WTC11 (cell line): ENCODE measurements at regions not wholly inside any gene's neighbourhood (a gene's known extent, or its start where the extent isn't known, plus 50 kb on each side); places are given as distances from the start of the nearest gene placed in this dataset.

Experiments used
- ATAC-seq: fragments of 200-7000 bp; cut with Tn5 transposase; 2 replicates; pipeline ENCODE4 v1.10.0; 2021; ENCODE audit warnings: mild to moderate bottlenecking, moderate library complexity
- CTCF ChIA-PET: fragments of 300-600 bp; sonication (Branson Sonifier 250); formaldehyde crosslinking; loops from one replicate; lab custom pipeline; 2021; ENCODE audit warnings: antibody characterized with exemption; lab: Charles Lee
- POLR2A ChIA-PET: fragments of 350-600 bp; sonication (Branson Sonifier 250); formaldehyde crosslinking; loops from one replicate; lab custom pipeline; 2021; ENCODE audit warnings: antibody characterized with exemption; lab: Charles Lee
- DNase-seq: peaks from one replicate; pipeline ENCODE4 v3.0.0; 2021; ENCODE audit warnings: low spot score
- H3K27ac Mint-ChIP-seq: 2 replicates; pipeline ENCODE4 v1.8.0; 2021; ENCODE audit warnings: mixed read lengths
- H3K27me3 Mint-ChIP-seq: 2 replicates; pipeline ENCODE4 v1.8.0; 2021; ENCODE audit warnings: low read depth, mild to moderate bottlenecking, moderate library complexity, mixed read lengths
- H3K36me3 Mint-ChIP-seq: 2 replicates; pipeline ENCODE4 v1.8.0; 2021; ENCODE audit warnings: mixed read lengths
- H3K4me1 Mint-ChIP-seq: 2 replicates; pipeline ENCODE4 v1.8.0; 2022; ENCODE audit warnings: mixed read lengths
- H3K4me3 Mint-ChIP-seq: 2 replicates; pipeline ENCODE4 v1.8.0; 2021; ENCODE audit warnings: mild to moderate bottlenecking, moderate library complexity, mixed read lengths
- H3K9me3 Mint-ChIP-seq: 2 replicates; pipeline ENCODE4 v1.8.0; 2021; ENCODE audit warnings: mixed read lengths
- ATF1 ChIP-seq: sonication (generic); formaldehyde crosslinking; IDR thresholded peaks from 2 replicates; pipeline ENCODE4 v1.8.1; 2023; ENCODE audit warnings: mild to moderate bottlenecking, moderate library complexity, missing genetic modification reagents
- E2F1 ChIP-seq: sonication (generic); formaldehyde crosslinking; IDR thresholded peaks from 2 replicates; pipeline ENCODE4 v1.8.0; 2022; ENCODE audit warnings: mild to moderate bottlenecking, missing genetic modification reagents
- JUN ChIP-seq: sonication (generic); formaldehyde crosslinking; IDR thresholded peaks from 2 replicates; pipeline ENCODE4 v1.8.0; 2023; ENCODE audit warnings: mild to moderate bottlenecking, missing genetic modification reagents
- MLX ChIP-seq: sonication (generic); formaldehyde crosslinking; IDR thresholded peaks from 2 replicates; pipeline ENCODE4 v1.8.1; 2023; ENCODE audit warnings: mild to moderate bottlenecking, missing genetic modification reagents, moderate library complexity
- NFATC4 ChIP-seq: fragments of 250-450 bp; sonication (Bioruptor Pico); IDR thresholded peaks from 2 replicates; pipeline ENCODE4 v1.9.0; 2021; ENCODE audit warnings: mild to moderate bottlenecking
- NR1H2 ChIP-seq: sonication (generic); formaldehyde crosslinking; IDR thresholded peaks from 2 replicates; pipeline ENCODE4 v1.9.0; 2021; ENCODE audit warnings: mild to moderate bottlenecking, moderate library complexity, missing genetic modification reagents
- NR2C2 ChIP-seq: sonication (generic); formaldehyde crosslinking; IDR thresholded peaks from 2 replicates; pipeline ENCODE4 v1.8.0; 2022; ENCODE audit warnings: mild to moderate bottlenecking, missing genetic modification reagents
- SMAD4 ChIP-seq: sonication (generic); formaldehyde crosslinking; IDR thresholded peaks from 2 replicates; pipeline ENCODE4 v1.8.0; 2022; ENCODE audit warnings: mild to moderate bottlenecking, missing genetic modification reagents
- SOX15 ChIP-seq: fragments of 250-450 bp; sonication (Bioruptor Pico); IDR thresholded peaks from 2 replicates; pipeline ENCODE4 v1.9.0; 2021; ENCODE audit warnings: mild to moderate bottlenecking
- ZNF121 ChIP-seq: sonication (generic); formaldehyde crosslinking; IDR thresholded peaks from 2 replicates; pipeline ENCODE4 v1.8.0; 2023; ENCODE audit warnings: missing genetic modification reagents
- ZNF219 ChIP-seq: sonication (generic); formaldehyde crosslinking; IDR thresholded peaks from 2 replicates; pipeline ENCODE4 v1.8.0; 2023; ENCODE audit warnings: missing genetic modification reagents, mild to moderate bottlenecking, borderline replicate concordance
- ZNF416 ChIP-seq: fragments of 250-450 bp; sonication (Bioruptor Pico); IDR thresholded peaks from 2 replicates; pipeline ENCODE4 v1.9.0; 2021; ENCODE audit warnings: mild to moderate bottlenecking, inconsistent platforms
- ZNF512 ChIP-seq: sonication (generic); formaldehyde crosslinking; IDR thresholded peaks from 2 replicates; pipeline ENCODE4 v1.8.1; 2022; ENCODE audit warnings: missing genetic modification reagents, borderline replicate concordance
- TF ChIP-seq, protein P1 (sequence below): sonication (generic); formaldehyde crosslinking; IDR thresholded peaks from 2 replicates; pipeline ENCODE4 v1.8.1; 2022; ENCODE audit warnings: mild to moderate bottlenecking, missing genetic modification reagents, moderate library complexity, borderline replicate concordance
- TF ChIP-seq, protein P2 (sequence below): sonication (generic); formaldehyde crosslinking; IDR thresholded peaks from 2 replicates; pipeline ENCODE4 v1.8.0; 2022; ENCODE audit warnings: mild to moderate bottlenecking, missing genetic modification reagents
- TF ChIP-seq, protein P3 (sequence below): fragments of 250-450 bp; sonication (Bioruptor Pico); IDR thresholded peaks from 2 replicates; pipeline ENCODE4 v1.9.0; 2021; ENCODE audit warnings: mild to moderate bottlenecking
- TF ChIP-seq, protein P4 (sequence below): sonication (generic); formaldehyde crosslinking; conservative IDR thresholded peaks from 2 replicates; pipeline ENCODE4 v1.8.1; 2023; ENCODE audit warnings: mild to moderate bottlenecking, low read depth, missing genetic modification reagents, moderate library complexity
- TF ChIP-seq, protein P5 (sequence below): sonication (generic); formaldehyde crosslinking; IDR thresholded peaks from 2 replicates; pipeline ENCODE4 v1.8.1; 2023; ENCODE audit warnings: mild to moderate bottlenecking, missing genetic modification reagents
- TF ChIP-seq, protein P6 (sequence below): sonication (generic); formaldehyde crosslinking; IDR thresholded peaks from 2 replicates; pipeline ENCODE4 v1.8.1; 2023; ENCODE audit warnings: mild to moderate bottlenecking, missing genetic modification reagents, borderline replicate concordance

- TF ChIP-seq JUN (CRISPR knock-in tag) (no peak), NFATC4 (CRISPR knock-in tag) (no peak), ZNF219 (CRISPR knock-in tag) (no peak), SOX15 (CRISPR knock-in tag) (no peak), NR2C2 (CRISPR knock-in tag) (no peak), ATF1 (no peak)
- TF ChIP-seq, protein P1, sequence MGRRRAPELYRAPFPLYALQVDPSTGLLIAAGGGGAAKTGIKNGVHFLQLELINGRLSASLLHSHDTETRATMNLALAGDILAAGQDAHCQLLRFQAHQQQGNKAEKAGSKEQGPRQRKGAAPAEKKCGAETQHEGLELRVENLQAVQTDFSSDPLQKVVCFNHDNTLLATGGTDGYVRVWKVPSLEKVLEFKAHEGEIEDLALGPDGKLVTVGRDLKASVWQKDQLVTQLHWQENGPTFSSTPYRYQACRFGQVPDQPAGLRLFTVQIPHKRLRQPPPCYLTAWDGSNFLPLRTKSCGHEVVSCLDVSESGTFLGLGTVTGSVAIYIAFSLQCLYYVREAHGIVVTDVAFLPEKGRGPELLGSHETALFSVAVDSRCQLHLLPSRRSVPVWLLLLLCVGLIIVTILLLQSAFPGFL (CRISPR knock-in tag) = no peak
- TF ChIP-seq, protein P2, sequence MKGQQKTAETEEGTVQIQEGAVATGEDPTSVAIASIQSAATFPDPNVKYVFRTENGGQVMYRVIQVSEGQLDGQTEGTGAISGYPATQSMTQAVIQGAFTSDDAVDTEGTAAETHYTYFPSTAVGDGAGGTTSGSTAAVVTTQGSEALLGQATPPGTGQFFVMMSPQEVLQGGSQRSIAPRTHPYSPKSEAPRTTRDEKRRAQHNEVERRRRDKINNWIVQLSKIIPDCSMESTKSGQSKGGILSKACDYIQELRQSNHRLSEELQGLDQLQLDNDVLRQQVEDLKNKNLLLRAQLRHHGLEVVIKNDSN (CRISPR knock-in tag) = no peak
- TF ChIP-seq, protein P3, sequence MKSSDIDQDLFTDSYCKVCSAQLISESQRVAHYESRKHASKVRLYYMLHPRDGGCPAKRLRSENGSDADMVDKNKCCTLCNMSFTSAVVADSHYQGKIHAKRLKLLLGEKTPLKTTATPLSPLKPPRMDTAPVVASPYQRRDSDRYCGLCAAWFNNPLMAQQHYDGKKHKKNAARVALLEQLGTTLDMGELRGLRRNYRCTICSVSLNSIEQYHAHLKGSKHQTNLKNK (CRISPR knock-in tag) = no peak
- TF ChIP-seq, protein P4, sequence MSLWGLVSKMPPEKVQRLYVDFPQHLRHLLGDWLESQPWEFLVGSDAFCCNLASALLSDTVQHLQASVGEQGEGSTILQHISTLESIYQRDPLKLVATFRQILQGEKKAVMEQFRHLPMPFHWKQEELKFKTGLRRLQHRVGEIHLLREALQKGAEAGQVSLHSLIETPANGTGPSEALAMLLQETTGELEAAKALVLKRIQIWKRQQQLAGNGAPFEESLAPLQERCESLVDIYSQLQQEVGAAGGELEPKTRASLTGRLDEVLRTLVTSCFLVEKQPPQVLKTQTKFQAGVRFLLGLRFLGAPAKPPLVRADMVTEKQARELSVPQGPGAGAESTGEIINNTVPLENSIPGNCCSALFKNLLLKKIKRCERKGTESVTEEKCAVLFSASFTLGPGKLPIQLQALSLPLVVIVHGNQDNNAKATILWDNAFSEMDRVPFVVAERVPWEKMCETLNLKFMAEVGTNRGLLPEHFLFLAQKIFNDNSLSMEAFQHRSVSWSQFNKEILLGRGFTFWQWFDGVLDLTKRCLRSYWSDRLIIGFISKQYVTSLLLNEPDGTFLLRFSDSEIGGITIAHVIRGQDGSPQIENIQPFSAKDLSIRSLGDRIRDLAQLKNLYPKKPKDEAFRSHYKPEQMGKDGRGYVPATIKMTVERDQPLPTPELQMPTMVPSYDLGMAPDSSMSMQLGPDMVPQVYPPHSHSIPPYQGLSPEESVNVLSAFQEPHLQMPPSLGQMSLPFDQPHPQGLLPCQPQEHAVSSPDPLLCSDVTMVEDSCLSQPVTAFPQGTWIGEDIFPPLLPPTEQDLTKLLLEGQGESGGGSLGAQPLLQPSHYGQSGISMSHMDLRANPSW = no peak
These were observed 564.3 kb upstream of the MARCKS start (continued) for GRCh38 chr6:113292646-113293422.

DNA sequence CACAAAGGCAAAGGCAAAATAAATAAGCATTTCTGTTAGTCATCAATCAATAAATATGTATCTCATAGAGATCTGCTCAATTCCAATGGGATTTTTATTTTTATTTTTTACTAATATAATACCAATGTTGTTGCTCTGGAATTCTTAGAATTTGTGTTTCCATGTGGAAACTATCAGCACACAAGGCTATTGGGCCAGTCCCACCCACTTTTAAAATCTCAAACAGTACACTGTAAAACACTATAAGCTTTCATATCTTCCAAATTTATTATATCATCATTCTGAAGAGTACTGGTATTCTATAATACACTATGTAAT is 563.8 kb upstream of the MARCKS start:
- ATAC-seq = no peak
- ChIA-PET CTCF (no interaction called here), POLR2A (no interaction called here)
- Mint-ChIP-seq H3K4me3 (no peak overlapping the region), H3K27me3 (peaks cover 13% of the 10 kb centered on the region), H3K27ac (no peak overlapping the region), H3K36me3 (no peaks in the 10 kb centered on the region), H3K4me1 (peaks cover 36% of the 10 kb centered on the region), H3K9me3 (peaks cover 5% of the 10 kb centered on the region; the same call in 1 of the 2 replicates)
- DNase-seq = no peak
- TF ChIP-seq, protein P2 (CRISPR knock-in tag) = no peak
- TF ChIP-seq MLX (CRISPR knock-in tag) (no peak), NR2C2 (CRISPR knock-in tag) (no peak), NR1H2 (no peak), ZNF121 (CRISPR knock-in tag) (no peak), ZNF416 (CRISPR knock-in tag) (no peak), ZNF219 (CRISPR knock-in tag) (no peak), E2F1 (no peak), SMAD4 (no peak), ZNF512 (CRISPR knock-in tag) (no peak)
- TF ChIP-seq, protein P5, sequence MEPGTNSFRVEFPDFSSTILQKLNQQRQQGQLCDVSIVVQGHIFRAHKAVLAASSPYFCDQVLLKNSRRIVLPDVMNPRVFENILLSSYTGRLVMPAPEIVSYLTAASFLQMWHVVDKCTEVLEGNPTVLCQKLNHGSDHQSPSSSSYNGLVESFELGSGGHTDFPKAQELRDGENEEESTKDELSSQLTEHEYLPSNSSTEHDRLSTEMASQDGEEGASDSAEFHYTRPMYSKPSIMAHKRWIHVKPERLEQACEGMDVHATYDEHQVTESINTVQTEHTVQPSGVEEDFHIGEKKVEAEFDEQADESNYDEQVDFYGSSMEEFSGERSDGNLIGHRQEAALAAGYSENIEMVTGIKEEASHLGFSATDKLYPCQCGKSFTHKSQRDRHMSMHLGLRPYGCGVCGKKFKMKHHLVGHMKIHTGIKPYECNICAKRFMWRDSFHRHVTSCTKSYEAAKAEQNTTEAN (CRISPR knock-in tag) = no peak
- TF ChIP-seq, protein P6, sequence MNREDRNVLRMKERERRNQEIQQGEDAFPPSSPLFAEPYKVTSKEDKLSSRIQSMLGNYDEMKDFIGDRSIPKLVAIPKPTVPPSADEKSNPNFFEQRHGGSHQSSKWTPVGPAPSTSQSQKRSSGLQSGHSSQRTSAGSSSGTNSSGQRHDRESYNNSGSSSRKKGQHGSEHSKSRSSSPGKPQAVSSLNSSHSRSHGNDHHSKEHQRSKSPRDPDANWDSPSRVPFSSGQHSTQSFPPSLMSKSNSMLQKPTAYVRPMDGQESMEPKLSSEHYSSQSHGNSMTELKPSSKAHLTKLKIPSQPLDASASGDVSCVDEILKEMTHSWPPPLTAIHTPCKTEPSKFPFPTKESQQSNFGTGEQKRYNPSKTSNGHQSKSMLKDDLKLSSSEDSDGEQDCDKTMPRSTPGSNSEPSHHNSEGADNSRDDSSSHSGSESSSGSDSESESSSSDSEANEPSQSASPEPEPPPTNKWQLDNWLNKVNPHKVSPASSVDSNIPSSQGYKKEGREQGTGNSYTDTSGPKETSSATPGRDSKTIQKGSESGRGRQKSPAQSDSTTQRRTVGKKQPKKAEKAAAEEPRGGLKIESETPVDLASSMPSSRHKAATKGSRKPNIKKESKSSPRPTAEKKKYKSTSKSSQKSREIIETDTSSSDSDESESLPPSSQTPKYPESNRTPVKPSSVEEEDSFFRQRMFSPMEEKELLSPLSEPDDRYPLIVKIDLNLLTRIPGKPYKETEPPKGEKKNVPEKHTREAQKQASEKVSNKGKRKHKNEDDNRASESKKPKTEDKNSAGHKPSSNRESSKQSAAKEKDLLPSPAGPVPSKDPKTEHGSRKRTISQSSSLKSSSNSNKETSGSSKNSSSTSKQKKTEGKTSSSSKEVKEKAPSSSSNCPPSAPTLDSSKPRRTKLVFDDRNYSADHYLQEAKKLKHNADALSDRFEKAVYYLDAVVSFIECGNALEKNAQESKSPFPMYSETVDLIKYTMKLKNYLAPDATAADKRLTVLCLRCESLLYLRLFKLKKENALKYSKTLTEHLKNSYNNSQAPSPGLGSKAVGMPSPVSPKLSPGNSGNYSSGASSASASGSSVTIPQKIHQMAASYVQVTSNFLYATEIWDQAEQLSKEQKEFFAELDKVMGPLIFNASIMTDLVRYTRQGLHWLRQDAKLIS (CRISPR knock-in tag) = no peak
